ENCODE measurements at regions not wholly inside any gene's neighbourhood (a gene's known extent, or its start where the extent isn't known, plus 50 kb on each side); places are given as distances from the start of the nearest gene placed in this dataset.

DNA sequence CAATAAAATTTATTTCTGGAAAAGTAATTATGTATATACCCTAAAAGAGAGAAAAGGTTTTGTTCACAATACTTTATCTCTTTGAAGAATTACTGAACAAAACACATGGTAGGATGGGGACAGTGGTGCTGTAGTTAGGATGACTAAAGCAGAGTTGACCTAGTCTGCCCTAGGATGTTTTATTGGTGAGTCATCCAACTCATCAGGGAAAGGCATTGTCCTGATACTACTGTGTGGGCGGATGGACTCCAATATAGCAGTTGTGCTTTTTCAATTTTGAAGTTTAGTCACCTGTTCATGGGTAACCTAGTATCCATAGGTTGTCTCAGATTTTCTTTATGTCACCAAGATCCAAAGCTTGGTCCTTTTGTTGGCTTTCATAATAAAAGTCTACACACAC is 53.3 kb upstream of the EYS start:
- no peak overlapping the region for H3K4me3 ChIP-seq (ENCODE audit: low read length)
- no peak overlapping the region for H3K27ac ChIP-seq (ENCODE audit: low read depth in 1 of 2, low read length in 2 of 2)
- ATAC-seq (ENCODE audit: poor library complexity), result no peak
- Mint-ChIP-seq H3K36me3 (ENCODE audit: low read depth) (no peaks in the 10 kb centered on the region), H3K9me3 (peaks cover 16% of the 10 kb centered on the region), H3K27ac (no peak overlapping the region), H3K27me3 (no peaks in the 10 kb centered on the region), H3K4me3 (no peak overlapping the region), H3K4me1 (ENCODE audit: low read depth) (no peaks in the 10 kb centered on the region)
- peaks cover 5 to 8% of the 10 kb centered on the region in 2 experiments for H3K9me3 ChIP-seq (ENCODE audit: control insufficient read depth in 1 of 2, insufficient read depth in 1 of 2, low read length in 2 of 2)
- ChIA-PET POLR2A (no interaction called here), CTCF (no interaction called here)
- TF ChIP-seq, protein P1, sequence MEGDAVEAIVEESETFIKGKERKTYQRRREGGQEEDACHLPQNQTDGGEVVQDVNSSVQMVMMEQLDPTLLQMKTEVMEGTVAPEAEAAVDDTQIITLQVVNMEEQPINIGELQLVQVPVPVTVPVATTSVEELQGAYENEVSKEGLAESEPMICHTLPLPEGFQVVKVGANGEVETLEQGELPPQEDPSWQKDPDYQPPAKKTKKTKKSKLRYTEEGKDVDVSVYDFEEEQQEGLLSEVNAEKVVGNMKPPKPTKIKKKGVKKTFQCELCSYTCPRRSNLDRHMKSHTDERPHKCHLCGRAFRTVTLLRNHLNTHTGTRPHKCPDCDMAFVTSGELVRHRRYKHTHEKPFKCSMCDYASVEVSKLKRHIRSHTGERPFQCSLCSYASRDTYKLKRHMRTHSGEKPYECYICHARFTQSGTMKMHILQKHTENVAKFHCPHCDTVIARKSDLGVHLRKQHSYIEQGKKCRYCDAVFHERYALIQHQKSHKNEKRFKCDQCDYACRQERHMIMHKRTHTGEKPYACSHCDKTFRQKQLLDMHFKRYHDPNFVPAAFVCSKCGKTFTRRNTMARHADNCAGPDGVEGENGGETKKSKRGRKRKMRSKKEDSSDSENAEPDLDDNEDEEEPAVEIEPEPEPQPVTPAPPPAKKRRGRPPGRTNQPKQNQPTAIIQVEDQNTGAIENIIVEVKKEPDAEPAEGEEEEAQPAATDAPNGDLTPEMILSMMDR (IDR thresholded peaks at IDR 0.05), result no peak
- intact Hi-C loops (cut with DNase I, micrococcal nuclease), result no loop called here
- no peaks in the 10 kb centered on the region for H3K27me3 ChIP-seq (ENCODE audit: control insufficient read depth in 1 of 2, insufficient read depth in 2 of 2, low read length in 2 of 2)
- no peak for DNase-seq
- H3K36me3 ChIP-seq (ENCODE audit: insufficient read depth, low read length), result no peaks in the 10 kb centered on the region
- no peaks in the 10 kb centered on the region for H3K4me1 ChIP-seq (ENCODE audit: insufficient read depth, low read length)
